ENCODE measurements at regions not wholly inside any gene's neighbourhood (a gene's known extent, or its start where the extent isn't known, plus 50 kb on each side); places are given as distances from the start of the nearest gene placed in this dataset.

DNA sequence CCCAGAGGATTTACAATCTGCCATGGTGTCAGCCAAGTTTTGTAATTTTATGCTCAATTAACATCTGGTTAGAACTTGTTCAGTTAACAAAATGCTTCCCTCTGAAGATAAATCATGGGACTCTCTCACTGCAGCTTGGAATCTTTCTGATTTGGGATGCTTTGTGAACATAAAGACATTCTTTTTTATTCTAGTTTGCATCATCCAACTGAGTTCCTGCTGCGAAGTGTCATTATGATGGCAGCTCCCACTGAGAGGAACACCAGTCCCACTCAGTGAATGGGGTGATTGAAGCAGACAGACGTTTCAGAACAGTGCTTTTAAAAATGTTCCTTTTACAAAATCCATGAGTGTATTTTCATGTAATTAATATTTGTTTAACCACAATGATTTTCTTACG is 863.8 kb downstream of the TLE4 start:
- H3K9ac ChIP-seq (ENCODE audit: low read depth, low read length) = no peak overlapping the region
- no peak overlapping the region for H3K4me3 ChIP-seq (ENCODE audit: low read depth, low read length)
- no peaks in the 10 kb centered on the region for H3K9me3 ChIP-seq (ENCODE audit: control insufficient read depth, insufficient read depth, low read length)
- H3K27me3 ChIP-seq (ENCODE audit: control insufficient read depth, insufficient read depth, low read length) = no peaks in the 10 kb centered on the region
- no peaks in the 10 kb centered on the region for H3K36me3 ChIP-seq (ENCODE audit: control insufficient read depth, insufficient read depth, low read length)
- H3K27ac ChIP-seq (ENCODE audit: low read depth, low read length) = no peak overlapping the region
- H3K4me1 ChIP-seq (ENCODE audit: control insufficient read depth, insufficient read depth, low read length) = 0 out of 2 replicates have a peak, but pooled peaks cover 3% of the 10 kb centered on the region

DNA sequence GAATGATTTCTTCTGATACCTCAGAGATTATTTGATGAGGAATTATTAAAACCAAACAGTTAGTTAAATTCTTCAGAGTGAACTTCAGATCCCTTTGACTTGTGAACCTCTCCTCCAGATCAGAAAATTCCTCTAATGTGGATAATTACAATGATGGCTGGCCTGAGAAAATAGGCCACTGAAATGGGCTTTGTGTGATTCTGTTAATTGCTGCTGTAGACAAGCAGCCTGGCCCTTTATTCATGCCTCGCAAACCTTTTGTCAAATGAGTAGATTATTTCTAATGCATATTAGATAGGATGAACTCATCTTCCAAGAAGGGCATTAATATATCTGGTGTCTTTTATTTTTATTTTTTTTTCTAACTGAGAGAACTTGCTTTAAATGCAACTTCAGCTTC is 855.2 kb downstream of the TLE4 start:
- H3K4me3 ChIP-seq (ENCODE audit: low read depth, low read length) = no peak overlapping the region
- no peaks in the 10 kb centered on the region for H3K27me3 ChIP-seq (ENCODE audit: control insufficient read depth, insufficient read depth, low read length)
- H3K4me1 ChIP-seq (ENCODE audit: control insufficient read depth, insufficient read depth, low read length) = no peaks in the 10 kb centered on the region
- no peaks in the 10 kb centered on the region for H3K36me3 ChIP-seq (ENCODE audit: control insufficient read depth, insufficient read depth, low read length)
- no peak overlapping the region for H3K27ac ChIP-seq (ENCODE audit: low read depth, low read length)
- H3K9me3 ChIP-seq (ENCODE audit: control insufficient read depth, insufficient read depth, low read length) = no peaks in the 10 kb centered on the region
- no peak overlapping the region for H3K9ac ChIP-seq (ENCODE audit: low read depth, low read length)

DNA sequence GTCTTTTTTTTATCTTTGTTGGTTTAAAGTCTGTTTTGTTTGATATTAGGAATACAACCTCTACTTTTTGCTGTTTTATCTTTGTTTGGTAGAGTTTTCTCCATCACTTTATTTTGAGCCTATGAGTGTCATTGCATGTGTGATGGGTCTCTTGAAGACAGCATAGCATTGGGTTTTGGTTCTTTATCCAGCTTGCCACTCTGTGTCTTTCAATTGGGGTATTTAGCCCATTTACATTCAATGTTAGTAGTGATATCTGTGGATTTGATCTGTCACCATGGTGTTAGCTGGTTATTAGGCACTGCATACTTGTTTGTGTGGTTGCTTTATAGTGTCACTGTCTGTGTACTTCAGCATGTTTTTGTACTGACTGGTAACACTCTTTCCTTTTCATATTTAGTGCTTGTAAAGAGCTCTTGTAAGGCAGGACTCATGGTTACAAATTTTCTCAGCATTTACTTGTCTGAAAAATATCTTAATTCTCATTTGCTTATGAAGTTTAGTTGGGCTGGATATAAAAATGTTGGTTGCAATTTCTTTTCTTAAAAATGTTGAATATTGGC is 845.5 kb downstream of the TLE4 start:
- H3K9ac ChIP-seq (ENCODE audit: low read depth, low read length) = no peak overlapping the region
- no peaks in the 10 kb centered on the region for H3K27me3 ChIP-seq (ENCODE audit: control insufficient read depth, insufficient read depth, low read length)
- peaks cover 10% of the 10 kb centered on the region for H3K4me1 ChIP-seq (ENCODE audit: control insufficient read depth, insufficient read depth, low read length)
- H3K4me3 ChIP-seq (ENCODE audit: low read depth, low read length) = no peak overlapping the region
- no peak overlapping the region for H3K27ac ChIP-seq (ENCODE audit: low read depth, low read length)
- H3K9me3 ChIP-seq (ENCODE audit: control insufficient read depth, insufficient read depth, low read length) = peaks cover 17% of the 10 kb centered on the region
- no peaks in the 10 kb centered on the region for H3K36me3 ChIP-seq (ENCODE audit: control insufficient read depth, insufficient read depth, low read length)

DNA sequence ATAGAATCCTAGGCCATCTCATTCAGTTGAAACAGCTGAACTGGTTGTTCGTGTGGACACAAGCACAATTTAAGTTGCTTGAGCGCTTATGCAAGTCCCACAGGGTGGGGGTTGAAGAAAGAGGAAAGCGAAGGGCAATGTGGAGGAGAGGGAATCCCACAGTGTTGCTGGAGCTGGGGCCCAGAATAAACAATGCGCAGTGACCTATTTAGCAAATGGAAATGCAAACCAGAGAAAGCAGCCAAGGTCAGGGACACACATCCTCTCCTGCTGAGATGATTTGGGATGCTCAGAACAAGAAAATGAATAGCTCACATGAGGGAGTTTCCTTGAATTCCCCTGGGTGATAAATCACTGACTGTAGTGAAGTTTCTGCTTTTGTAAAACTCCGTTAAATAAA is 838.3 kb downstream of the TLE4 start:
- H3K27me3 ChIP-seq (ENCODE audit: control insufficient read depth, insufficient read depth, low read length) = no peaks in the 10 kb centered on the region
- no peak overlapping the region for H3K9ac ChIP-seq (ENCODE audit: low read depth, low read length)
- 0 out of 2 replicates have a peak, but pooled peaks cover 3% of the 10 kb centered on the region for H3K36me3 ChIP-seq (ENCODE audit: control insufficient read depth, insufficient read depth, low read length)
- H3K4me1 ChIP-seq (ENCODE audit: control insufficient read depth, insufficient read depth, low read length) = peaks cover 46% of the 10 kb centered on the region
- peaks cover 31% of the 10 kb centered on the region for H3K9me3 ChIP-seq (ENCODE audit: control insufficient read depth, insufficient read depth, low read length)
- H3K27ac ChIP-seq (ENCODE audit: low read depth, low read length) = peak overlapping the region; percentile 85
- peak overlapping the region; percentile 12; the same call in 1 of the 2 replicates for H3K4me3 ChIP-seq (ENCODE audit: low read depth, low read length)

DNA sequence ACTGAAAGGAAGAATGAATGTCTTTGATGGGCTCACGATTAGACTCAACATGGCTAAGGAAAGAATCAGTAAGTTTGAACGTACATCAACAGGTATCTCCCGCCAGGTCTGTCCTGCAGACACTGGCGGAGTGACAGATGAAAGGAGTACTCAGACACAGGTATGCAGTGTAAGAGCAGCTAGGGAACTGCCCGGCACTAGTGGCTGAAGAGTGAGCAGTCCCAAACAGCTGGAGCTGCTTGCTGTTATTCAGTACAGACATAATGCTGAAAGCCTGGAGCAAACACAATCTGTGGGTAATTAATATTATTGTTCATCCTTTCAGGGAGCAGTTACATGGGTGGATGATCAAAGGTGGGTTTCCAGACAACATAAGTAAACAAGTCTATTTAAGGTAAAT is 835.5 kb downstream of the TLE4 start:
- H3K4me1 ChIP-seq (ENCODE audit: control insufficient read depth, insufficient read depth, low read length) = peaks cover 38% of the 10 kb centered on the region
- 0 out of 2 replicates have a peak, but pooled peaks cover 3% of the 10 kb centered on the region for H3K36me3 ChIP-seq (ENCODE audit: control insufficient read depth, insufficient read depth, low read length)
- H3K4me3 ChIP-seq (ENCODE audit: low read depth, low read length) = no peak overlapping the region
- peaks cover 31% of the 10 kb centered on the region for H3K9me3 ChIP-seq (ENCODE audit: control insufficient read depth, insufficient read depth, low read length)
- no peak overlapping the region for H3K27ac ChIP-seq (ENCODE audit: low read depth, low read length)
- H3K27me3 ChIP-seq (ENCODE audit: control insufficient read depth, insufficient read depth, low read length) = no peaks in the 10 kb centered on the region
- H3K9ac ChIP-seq (ENCODE audit: low read depth, low read length) = no peak overlapping the region

DNA sequence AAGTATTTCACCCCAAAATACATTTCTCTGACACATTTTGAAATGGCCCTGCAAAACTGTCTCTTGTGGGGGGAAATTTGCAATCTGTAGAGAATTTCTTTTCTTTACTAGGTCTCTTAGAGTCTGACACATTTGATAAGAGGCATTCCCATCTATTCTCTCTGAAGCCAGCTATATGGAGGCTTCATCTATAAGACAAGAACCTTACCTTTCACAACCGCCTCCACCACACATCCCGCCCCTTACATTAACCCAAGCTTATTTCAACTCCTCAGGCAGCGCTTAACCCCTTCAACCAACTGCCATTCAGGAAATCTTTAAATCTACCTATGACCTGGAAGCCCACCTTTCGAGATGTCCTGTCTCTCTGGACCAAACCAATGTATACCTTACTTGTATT is 829.5 kb downstream of the TLE4 start:
- no peak overlapping the region for H3K9ac ChIP-seq (ENCODE audit: low read depth, low read length)
- H3K9me3 ChIP-seq (ENCODE audit: control insufficient read depth, insufficient read depth, low read length) = peaks cover 12% of the 10 kb centered on the region
- H3K27ac ChIP-seq (ENCODE audit: low read depth, low read length) = peak overlapping the region; percentile 46
- H3K4me3 ChIP-seq (ENCODE audit: low read depth, low read length) = peak overlapping the region; percentile 16; the same call in 1 of the 2 replicates
- 0 out of 2 replicates have a peak, but pooled peaks cover 2% of the 10 kb centered on the region for H3K36me3 ChIP-seq (ENCODE audit: control insufficient read depth, insufficient read depth, low read length)
- peaks cover 32% of the 10 kb centered on the region for H3K4me1 ChIP-seq (ENCODE audit: control insufficient read depth, insufficient read depth, low read length)
- H3K27me3 ChIP-seq (ENCODE audit: control insufficient read depth, insufficient read depth, low read length) = no peaks in the 10 kb centered on the region

DNA sequence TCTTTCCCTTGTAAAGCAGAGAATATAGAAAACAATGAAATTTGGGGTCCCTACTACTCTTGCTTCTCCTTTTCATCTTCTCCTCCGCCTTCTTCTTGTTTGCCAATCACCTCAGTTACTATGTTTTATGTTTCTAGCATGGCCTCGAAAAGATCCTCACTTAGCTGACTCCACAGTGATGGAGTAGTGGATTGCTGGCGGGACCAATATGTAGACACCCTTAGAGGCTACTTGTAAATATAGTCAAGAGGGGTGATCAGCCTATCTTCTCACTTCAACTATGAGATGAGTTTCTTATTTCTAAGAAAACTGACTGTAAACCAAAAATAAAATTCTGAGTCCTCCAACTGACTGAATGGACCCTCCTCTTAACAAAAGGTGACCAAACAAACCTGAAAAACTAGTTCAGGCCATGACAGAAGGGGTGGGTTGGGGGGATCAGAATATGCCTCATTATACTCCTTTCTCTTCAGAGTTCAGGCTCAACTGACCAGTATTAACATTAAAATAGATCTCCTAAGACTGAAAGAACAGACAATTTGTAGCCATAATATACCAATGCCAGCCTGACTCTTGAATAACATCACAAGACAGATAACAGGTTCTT is 829.0 kb downstream of the TLE4 start:
- Histone ChIP-seq H3K27ac (ENCODE audit: low read depth, low read length) (peak overlapping the region; percentile 46), H3K4me3 (ENCODE audit: low read depth, low read length) (0 out of 2 replicates have a peak overlapping the region, but pooled peaks have one; percentile 16), H3K36me3 (ENCODE audit: control insufficient read depth, insufficient read depth, low read length) (no peaks in the 10 kb centered on the region), H3K9me3 (ENCODE audit: control insufficient read depth, insufficient read depth, low read length) (peaks cover 9% of the 10 kb centered on the region), H3K4me1 (ENCODE audit: control insufficient read depth, insufficient read depth, low read length) (peaks cover 32% of the 10 kb centered on the region), H3K27me3 (ENCODE audit: control insufficient read depth, insufficient read depth, low read length) (no peaks in the 10 kb centered on the region), H3K9ac (ENCODE audit: low read depth, low read length) (no peak overlapping the region)

DNA sequence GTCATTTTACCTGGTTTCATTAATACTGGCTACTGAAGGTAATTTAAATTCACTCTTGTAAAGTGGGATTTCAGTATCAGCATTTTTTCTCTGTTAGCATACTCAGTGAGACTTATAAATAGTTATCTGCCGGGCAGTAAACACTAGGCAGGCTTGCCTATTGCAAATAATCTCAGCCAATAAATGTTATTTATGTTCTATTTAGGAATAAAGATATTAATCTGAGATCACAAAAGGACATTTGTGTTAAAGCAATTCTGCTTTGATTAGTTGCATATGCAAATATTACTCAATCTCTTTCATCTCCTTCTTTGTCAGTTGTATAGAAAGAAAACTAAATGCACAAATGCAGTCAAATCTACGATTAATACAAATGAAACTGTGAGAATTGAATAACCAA is 827.8 kb downstream of the TLE4 start:
- Histone ChIP-seq H3K36me3 (ENCODE audit: control insufficient read depth, insufficient read depth, low read length) (no peaks in the 10 kb centered on the region), H3K27ac (ENCODE audit: low read depth, low read length) (no peak overlapping the region), H3K9me3 (ENCODE audit: control insufficient read depth, insufficient read depth, low read length) (0 out of 2 replicates have a peak, but pooled peaks cover 4% of the 10 kb centered on the region), H3K9ac (ENCODE audit: low read depth, low read length) (no peak overlapping the region), H3K4me3 (ENCODE audit: low read depth, low read length) (no peak overlapping the region), H3K27me3 (ENCODE audit: control insufficient read depth, insufficient read depth, low read length) (no peaks in the 10 kb centered on the region), H3K4me1 (ENCODE audit: control insufficient read depth, insufficient read depth, low read length) (peaks cover 32% of the 10 kb centered on the region)

DNA sequence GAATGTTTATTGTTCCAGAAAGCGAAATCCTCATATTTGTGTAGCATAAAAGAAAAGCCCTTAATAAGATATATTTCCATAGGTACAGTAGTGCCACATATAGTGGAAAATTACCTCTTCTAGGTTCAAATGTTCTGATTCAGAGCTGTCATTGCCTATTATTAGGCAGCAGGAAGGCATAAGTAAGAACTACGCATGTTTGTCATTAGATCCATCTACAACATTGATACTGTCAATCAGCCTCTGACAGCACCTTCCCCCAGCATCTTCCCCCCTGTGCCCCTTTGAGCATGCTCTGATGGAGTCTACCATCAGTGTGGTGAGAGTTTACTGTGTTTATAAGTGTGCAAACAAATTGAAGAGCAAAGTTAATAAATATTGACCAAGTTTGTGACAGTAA is 816.1 kb downstream of the TLE4 start:
- no peaks in the 10 kb centered on the region for H3K27me3 ChIP-seq (ENCODE audit: control insufficient read depth, insufficient read depth, low read length)
- H3K27ac ChIP-seq (ENCODE audit: low read depth, low read length) = no peak overlapping the region
- no peaks in the 10 kb centered on the region for H3K36me3 ChIP-seq (ENCODE audit: control insufficient read depth, insufficient read depth, low read length)
- no peaks in the 10 kb centered on the region for H3K9me3 ChIP-seq (ENCODE audit: control insufficient read depth, insufficient read depth, low read length)
- H3K9ac ChIP-seq (ENCODE audit: low read depth, low read length) = no peak overlapping the region
- no peak overlapping the region for H3K4me3 ChIP-seq (ENCODE audit: low read depth, low read length)
- peaks cover 8% of the 10 kb centered on the region for H3K4me1 ChIP-seq (ENCODE audit: control insufficient read depth, insufficient read depth, low read length)

DNA sequence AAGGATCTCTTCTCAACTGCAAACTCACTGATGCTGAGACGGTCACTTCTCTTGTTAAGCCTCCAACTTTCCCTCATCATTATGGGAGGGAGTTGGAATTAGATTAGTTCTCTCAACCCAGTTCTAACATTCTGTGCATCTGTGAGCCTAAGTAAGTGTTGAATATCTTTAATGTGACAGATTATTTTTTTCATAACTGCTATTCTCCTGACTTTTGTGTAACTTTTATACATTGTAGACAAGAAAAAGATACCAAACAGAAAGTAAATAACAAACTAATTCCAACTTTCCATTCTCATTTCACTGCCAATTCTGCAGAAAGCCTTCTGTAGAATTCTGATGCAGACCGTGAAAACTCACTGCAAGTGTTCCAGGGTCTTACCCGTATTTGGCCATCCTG is 813.5 kb downstream of the TLE4 start:
- Histone ChIP-seq H3K27ac (ENCODE audit: low read depth, low read length) (no peak overlapping the region), H3K36me3 (ENCODE audit: control insufficient read depth, insufficient read depth, low read length) (no peaks in the 10 kb centered on the region), H3K9ac (ENCODE audit: low read depth, low read length) (no peak overlapping the region), H3K4me3 (ENCODE audit: low read depth, low read length) (no peak overlapping the region), H3K9me3 (ENCODE audit: control insufficient read depth, insufficient read depth, low read length) (no peaks in the 10 kb centered on the region), H3K27me3 (ENCODE audit: control insufficient read depth, insufficient read depth, low read length) (no peaks in the 10 kb centered on the region), H3K4me1 (ENCODE audit: control insufficient read depth, insufficient read depth, low read length) (peaks cover 8% of the 10 kb centered on the region)

DNA sequence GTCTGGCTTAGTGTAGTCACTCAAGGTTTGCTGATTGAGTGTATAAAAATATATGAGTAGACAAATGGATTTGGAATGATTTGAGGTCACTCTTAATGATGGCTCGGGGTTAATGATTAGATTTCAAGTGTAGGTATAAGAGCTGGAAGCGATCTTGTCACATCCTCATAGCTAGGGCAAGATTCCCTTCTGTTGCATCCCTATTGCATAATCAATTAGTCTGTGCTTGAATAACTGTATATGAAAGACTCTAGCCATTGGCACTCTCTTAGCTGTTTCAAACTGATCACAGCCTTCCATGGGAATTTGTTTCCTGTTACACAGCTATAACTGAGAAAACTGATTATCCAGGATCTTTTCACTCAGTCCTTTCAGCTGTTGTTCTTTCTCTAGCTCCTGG is 811.6 kb downstream of the TLE4 start:
- Histone ChIP-seq H3K27me3 (ENCODE audit: control insufficient read depth, insufficient read depth, low read length) (no peaks in the 10 kb centered on the region), H3K9me3 (ENCODE audit: control insufficient read depth, insufficient read depth, low read length) (no peaks in the 10 kb centered on the region), H3K36me3 (ENCODE audit: control insufficient read depth, insufficient read depth, low read length) (no peaks in the 10 kb centered on the region)

More for the DNA sequence above, 811.6 kb downstream of the TLE4 start:
- H3K4me3 ChIP-seq (ENCODE audit: low read depth, low read length) = no peak overlapping the region
- H3K4me1 ChIP-seq (ENCODE audit: control insufficient read depth, insufficient read depth, low read length) = peaks cover 8% of the 10 kb centered on the region
- H3K9ac ChIP-seq (ENCODE audit: low read depth, low read length) = no peak overlapping the region
- no peak overlapping the region for H3K27ac ChIP-seq (ENCODE audit: low read depth, low read length)
